ENCODE measurements at regions not wholly inside any gene's neighbourhood (a gene's known extent, or its start where the extent isn't known, plus 50 kb on each side); places are given as distances from the start of the nearest gene placed in this dataset.
"Not testable (repeated sequence)": the region's sequence is repeated elsewhere in the genome, so short reads cannot be mapped to it uniquely, and the experiment has no call there.

DNA sequence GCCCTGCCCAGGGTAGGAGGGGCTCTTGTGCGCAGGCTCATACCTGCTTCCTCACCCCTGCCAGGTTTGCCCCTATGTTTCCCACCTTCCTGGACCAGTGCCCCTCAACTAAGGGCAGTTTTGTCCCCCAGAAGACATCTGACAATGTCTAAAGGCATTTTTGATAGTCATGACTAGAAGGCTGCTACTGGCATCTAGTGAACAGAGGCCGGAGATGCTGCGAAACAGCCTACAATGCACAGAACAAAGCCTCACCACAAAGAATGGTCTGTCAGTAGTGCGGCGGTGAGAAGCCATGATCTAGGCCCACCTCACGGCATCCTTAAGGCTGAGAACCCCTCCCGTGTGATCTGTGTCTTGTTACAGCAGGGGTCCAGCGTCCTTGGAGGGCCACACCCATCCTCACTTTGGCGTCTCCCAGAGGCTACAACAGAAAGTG is 96.0 kb downstream of the TMEM17 start:
- DNase-seq, result no peak

DNA sequence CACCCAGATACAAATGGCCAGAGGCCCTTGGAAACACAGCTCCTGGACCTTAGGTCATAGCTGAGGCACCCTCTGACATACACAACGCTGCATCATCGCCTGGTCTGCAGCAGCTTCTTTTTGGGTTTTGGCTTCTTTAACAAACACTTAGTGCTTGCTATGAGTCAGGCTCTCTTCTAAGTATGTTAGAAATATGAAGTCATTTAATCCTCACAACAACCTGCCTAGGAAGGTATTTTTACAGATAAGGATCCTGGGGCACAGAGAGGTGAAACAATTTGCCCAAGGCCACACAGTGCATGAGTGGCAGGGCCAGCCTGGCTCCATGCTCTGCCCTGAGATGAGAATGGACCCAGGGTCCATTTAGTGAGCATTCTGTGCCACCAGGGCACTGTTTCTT is 96.6 kb downstream of the TMEM17 start:
- DNase-seq, result no peak

DNA sequence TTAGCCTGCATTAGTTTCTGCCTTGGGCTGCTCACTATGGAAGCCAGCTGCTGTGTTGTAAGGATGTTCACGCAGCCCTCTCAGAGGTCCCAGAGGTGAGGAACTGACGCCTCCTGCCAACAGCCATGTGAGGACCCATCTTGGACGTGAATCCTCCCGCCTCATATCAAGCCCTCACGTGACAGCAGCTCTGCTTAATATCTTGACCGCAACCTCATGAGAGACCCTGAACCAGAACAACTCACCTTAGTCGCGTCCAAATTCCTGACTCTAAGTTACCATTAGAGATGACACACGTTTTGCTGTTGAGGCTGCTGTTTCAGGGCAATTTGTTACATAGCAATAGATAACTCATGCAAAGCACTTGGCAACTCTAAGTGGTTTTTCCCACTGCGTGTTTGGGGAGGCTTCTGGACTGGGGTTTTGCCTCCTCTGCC is 97.7 kb downstream of the TMEM17 start:
- no peak for DNase-seq

DNA sequence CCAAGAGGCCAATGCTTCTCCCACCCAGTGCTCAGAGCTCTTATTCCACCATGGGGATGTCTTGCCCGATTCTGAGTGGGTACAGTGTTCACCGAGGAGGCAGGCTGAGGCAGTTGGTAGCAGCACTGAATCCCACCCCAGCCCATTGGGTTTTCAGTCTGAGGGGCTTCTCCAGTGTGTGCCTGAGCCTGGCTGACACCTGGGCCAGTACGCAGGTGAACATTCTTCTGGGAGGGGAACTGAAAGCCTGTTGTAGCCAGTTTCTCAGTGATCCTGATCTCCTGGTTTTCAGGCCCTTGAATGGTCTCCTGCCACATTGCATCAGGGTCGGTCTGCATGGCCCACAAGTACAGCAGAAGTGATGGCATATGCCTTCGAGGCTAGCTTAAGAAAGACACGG is 98.2 kb downstream of the TMEM17 start:
- DNase-seq, result no peak

DNA sequence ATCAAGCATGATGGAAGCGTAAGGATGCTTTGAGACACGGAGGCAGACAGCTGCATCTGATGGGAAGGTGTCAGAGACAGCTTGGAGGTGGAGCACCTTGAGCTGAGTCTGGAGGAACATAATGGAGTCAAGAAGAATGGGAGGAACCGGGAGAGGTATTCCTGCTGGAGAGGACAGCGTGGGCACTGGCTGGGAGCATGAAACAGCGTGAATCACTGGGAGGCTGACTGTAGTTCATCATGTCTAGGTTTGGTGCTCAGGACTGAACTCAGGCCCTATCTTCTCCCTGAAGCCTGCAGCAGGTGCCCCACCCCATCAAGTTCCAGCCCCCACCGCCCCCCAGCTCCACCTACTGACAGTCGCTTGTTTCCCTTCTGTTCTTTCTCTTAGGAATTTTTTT is 98.6 kb downstream of the TMEM17 start:
- no peak for DNase-seq

DNA sequence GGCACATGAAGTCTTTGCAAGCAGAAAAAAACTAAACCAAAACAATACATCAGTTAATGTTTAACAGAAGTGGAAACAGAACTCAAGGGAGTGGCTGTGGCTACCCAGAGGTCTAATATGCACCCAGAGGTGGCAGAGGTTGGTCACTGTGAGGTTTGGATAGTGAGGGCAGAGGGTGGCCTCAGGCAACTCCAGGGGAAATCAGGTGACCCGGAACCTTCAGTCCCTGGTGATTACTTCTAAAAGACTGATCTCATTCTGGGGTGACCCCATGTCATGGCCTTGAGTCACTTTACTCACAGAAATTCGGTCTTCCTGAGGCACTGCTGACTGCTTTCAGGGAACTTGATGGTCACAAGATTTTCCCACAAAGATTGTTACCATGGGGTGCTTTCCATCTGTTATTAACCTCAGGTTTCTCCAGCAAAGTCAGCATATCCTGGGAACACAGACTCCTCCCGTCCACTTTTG is 99.4 kb downstream of the TMEM17 start:
- DNase-seq, result no peak

DNA sequence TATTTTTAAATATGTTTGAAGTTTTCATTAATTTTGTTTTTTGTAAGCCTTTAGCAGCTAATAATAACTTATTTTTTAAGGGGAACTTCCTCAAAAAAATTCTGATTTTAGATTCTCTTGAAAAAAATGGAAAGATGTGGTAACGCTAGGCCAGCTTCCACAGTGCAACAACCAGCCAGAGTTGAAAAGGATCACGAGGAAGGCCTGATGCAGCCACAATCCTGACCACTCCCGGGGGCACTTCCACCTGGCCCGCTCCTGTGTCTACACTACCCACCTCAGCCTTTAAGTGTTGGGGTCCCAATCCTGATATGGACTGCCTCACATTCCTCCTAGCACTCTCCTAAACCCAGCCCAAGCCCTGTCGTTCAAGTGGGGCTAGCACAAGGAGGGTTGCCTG is 101.1 kb downstream of the TMEM17 start:
- no peak for DNase-seq

DNA sequence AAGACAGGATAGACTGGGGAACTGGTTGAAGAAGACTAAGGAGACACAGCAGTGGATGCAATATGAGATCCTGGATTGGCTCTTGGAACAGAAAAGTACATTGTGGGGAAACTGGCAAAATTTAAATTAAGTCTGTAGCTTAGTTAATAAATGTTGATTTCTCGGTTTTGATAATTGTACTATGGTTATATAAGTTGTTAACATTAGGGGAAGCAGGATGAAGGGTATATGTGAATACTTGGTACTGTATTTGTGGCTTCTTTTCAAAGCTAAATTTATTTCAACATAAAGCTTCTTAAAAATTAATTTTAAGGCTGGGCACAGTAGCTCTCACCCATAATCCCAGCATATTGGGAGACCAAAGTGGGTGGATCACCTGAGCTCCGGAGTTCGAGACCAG is 103.8 kb downstream of the TMEM17 start:
- no peak for DNase-seq

DNA sequence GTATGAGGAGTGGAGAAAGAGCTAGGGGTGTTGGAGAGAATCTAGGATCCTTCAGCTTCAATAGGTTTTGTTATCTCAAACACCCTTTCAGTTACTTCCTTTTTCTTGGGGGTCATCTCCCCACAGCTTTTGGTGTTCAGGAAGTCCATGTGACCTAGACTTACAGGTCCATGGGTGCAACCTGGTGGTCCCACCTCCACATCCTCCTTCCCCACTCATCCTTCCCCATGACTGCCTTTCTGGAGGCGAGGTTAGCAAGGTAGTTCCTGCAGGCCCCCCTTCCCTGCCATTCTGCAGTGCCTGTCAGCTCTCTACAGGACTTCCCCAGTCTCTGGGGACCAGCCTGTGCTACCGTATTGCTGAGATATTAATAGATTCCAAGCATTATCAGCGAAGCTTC is 107.6 kb downstream of the TMEM17 start:
- no peak for DNase-seq

DNA sequence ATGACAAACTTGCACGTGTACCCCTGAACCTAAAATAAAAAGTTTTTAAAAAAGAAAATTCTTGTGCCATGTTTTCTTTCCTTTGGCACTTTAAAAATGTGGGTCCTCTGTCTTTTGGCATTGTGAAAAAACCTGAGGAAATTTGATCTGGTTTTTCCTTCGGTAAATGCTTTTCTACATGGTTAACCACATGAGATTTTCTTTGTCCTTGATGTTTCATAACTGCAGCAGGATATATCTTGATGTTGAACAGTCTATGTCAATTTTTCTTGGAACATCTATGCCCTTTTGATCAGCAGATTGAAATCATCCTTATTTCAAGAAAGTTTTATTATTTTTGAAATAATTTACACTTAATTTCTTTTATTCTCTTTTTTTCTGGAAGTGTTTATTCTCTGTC is 109.1 kb downstream of the TMEM17 start:
- no peak for DNase-seq

DNA sequence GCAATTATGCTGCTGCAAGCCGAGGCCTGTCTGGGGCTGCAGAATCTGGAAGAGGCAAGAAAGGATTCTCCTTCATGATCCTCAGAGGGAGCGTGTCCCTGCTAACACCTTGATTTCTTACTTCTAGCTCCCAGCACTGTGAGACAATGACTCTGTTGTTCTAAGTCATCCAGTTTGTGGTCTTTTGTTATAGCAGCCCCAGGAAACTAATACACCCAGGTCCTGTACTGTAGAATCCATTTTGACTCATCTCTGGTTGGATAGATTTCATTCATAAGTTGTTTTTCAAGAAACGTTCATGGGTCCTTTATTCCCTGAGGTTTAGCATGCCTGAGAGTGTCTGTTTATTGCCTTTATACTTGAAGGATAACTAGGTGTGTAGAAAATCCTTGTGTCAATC is 112.7 kb downstream of the TMEM17 start:
- DNase-seq, result no peak

DNA sequence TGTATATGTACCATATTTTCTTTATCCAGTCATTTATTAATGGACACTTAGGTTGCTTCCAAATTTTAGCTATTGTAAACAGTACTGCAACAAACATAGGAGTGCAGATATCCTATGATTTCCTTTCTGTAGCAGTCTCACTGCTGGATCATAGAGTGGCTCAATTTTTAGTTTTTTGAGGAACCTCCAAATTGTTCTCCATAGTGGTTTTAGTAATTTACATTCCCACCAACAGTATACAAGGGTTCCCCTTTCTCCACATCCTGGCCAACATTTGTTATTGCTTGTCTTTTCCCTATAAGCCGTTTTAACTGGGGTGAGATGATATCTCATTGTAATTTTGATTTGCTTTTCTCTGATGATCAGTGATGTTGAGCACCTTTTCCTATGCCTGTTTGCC is 114.3 kb downstream of the TMEM17 start:
- DNase-seq, result no peak

DNA sequence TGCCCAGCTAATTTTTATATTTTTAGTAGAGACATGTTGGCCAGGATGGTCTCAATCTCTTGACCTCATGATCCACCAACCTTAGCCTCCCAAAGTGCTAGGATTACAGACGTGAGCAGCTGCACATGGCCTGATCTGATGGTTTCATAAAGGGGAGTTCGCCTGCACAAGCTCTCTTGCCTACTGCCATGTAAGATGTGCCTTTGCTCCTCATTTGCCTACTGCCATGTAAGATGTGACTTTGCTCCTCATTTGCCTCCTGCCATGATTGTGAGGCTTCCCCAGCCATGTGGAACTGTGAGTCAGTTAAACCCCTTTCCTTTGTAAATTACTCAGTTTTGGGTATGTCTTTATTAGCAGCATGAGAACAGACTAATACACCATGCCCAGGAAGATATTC is 119.6 kb downstream of the TMEM17 start:
- DNase-seq, result not testable (repeated sequence)

DNA sequence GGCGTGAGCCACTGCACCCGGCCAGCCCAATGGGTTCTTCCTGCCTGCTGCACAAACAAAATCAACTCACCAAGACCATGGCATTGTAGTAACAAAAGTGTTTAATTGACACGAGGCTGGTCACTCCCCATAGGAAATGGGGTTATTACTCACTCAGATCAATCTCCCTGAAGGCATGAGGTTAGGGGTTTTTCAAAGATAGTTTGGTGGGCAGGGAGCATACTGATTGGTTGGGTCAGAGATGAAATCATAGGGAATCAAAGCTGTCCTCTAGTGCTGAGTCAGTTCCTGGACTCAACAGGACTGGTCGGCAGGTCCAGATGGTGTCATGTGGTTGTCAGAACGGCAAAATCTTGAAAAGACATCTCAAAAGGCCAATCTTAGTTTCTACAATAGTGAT is 122.1 kb downstream of the TMEM17 start:
- DNase-seq, result no peak

DNA sequence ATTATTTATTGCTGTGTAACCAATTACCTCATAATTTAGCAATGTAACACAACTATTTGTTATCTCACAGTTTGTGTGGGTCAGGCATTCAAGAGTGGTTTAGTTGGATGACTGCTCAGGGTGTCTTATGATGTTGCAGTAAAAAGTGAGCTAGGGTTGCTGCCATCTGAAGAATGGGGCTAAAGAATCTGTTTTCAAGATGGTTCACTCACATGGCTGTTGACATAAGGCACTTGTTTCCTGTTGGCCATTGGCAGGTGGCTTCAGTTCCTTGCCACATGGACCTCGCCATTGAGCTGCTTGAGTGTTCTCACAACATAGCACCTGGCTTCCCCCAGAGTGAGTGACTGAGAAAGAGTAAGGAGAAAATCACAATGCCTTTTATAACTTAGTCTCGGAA is 123.2 kb downstream of the TMEM17 start:
- peak; percentile 47 for DNase-seq

DNA sequence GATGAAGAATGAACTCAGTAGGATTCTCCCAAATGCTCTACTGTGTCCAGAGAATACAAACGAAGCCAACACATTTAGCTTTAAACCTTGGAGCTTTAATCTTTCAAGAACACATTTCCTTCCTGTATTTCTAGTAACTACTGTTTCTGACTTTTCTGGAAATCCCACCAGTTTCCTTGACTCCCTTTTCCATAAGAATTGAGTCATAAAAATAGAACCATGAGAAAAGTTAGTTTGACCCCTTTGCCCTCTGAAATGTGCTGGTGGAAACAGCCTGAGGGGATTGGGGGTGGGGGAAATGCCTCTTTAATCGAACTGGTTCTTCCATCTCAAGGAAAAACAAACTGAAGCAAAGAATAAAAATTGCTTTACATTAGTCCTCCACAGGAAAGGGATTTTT is 123.9 kb downstream of the TMEM17 start:
- no peak for DNase-seq

DNA sequence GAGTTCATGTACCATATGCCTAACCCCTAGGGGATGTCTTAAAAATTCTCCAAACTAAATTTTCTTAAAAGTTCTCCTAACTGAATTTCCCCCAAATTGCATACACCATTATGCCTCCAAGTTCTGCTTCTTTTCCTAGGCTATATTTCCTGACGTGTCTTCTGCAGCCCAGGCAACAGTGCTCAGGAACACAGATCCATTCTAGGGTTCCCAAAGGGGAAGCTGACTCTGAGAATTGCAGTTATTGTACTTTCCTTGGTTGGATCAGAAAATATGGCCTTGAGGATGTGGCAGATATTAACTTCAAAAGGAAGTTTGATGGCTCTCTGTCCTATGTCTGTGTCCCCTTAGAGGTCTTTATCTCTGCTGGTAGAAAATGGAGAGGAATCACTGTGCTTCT is 124.3 kb downstream of the TMEM17 start:
- no peak for DNase-seq

DNA sequence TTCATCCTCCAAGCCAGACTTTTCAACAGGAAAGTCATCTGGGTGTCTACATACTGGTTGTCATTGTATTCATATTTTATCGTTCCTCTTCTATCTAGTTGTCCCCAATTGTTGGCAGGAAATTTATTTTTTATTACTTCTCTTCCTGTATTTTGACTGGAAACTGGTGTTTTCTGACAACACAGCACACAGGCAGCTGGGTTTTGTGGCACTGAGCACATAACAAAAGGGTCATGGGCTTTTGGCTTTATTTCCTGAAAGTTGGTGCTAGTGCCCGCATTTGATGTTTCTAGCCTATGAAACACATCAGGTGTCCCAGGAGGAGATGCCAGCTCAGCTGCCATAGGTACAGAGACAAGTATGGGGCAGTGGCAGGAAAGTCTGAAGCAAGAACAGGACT is 126.4 kb downstream of the TMEM17 start:
- DNase-seq, result no peak

DNA sequence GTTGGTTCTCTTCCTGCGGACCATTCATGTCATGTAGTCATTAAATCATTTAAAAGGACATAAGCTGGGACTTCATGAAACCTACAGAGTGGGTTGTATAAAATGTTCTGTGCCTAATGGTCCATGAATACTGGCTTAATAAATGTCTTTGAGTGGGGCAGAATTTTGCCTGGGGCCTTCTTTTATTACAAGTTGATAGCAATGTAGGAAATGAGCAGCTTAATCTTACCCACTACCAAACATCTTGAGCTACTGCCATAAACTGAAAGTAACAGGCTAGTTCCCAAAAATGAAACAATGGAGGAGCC is 130.9 kb downstream of the TMEM17 start:
- no peak for DNase-seq

DNA sequence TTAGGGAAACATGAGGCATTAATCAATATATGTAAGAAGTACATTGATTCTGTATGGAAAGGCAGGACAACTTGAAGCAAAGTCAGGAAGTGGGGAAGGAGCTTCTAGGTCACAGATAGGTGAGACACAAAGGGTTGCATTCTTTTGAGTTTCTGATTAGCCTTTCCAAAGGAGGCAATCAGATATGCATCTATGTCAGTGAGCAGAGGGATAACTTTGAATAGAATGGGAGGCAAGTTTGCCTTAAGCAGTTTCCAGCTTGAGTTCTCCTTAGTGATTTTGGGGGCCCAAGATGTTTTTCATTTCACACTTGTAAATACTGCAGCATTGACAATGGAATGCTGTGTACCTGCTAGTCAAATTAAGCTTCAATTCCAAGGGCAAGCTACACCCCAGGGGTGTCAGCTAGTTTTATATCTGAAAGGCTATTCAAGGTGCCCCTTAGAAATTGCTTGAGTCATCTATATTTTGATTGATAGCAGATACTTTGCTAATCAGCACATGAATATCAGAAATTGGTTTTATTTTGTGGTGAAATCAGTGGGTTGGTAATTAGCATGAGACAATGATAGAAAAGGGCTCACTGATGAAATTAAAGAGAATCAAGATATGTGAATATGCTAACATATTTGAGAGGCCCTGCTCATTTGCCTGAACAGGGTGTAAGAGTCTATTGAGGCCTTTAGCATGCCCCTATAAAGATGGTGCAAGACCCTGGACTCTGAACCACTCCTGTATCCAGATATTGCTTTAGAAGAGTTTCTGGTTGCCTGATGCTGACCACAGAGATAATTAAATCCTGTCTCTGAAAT is 131.5 kb downstream of the TMEM17 start:
- DNase-seq, result no peak

DNA sequence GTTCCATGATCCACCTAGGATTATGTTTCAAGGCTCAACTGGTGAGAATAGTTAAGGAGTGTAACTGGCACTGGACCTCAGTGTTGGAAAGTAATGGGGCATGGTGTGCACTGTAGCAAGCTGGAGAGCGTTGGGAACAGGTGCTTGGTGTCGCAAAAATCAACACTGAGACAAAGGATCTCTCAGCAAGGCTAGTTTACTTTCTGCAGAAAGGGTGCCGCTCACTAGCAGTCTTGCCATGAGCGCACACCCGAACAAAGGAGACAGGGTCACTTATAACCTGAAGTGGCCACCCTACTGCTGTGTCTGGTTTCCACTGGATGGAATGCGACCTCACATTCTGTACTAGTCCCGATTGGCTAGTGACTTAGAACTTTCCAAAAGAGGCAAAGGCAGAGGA is 133.2 kb downstream of the TMEM17 start:
- DNase-seq, result no peak

DNA sequence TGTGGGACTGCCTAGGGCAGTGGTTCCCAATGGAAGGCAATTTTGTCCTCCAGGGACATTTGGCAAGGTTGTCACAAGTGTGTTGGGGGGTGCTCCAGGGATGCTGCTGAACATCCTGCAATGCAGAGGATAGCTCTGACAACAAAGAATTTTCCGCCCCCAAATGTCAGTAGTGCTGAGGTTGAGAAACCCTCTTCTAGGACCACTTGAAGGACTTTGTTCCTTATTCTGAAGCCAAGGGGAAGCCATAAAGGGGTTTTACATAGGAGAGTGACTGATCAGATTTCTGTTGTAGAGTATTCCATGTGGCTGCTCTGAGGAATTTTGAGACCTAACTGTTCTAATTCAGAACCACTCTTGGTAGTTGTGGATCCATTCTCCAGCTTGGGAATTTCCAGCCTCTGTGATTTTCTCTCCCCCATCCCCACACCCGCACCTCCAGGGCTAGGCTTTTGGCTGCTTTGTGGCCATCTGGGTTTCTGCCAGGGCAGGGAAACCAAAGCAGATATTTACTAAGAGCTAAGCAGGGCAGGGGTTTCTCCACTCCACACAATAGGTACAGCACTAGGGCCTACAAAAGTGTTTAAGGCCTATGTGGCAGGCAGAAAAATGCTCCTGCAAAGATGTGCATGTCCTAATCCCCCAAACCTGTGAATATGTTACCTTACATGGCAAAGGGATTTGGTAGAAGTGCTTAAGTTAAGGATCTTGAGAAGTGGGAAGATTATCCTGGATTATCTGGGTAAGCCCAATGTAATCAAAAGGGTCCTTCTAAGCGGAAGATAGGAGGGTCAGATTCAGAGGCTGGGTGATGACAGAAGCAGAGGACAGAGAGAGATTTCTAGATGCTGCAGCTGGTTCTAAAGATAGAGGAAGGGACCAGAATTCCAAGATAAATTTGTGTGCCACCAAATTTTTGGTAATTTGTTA is 135.4 kb downstream of the TMEM17 start:
- no peak for DNase-seq

DNA sequence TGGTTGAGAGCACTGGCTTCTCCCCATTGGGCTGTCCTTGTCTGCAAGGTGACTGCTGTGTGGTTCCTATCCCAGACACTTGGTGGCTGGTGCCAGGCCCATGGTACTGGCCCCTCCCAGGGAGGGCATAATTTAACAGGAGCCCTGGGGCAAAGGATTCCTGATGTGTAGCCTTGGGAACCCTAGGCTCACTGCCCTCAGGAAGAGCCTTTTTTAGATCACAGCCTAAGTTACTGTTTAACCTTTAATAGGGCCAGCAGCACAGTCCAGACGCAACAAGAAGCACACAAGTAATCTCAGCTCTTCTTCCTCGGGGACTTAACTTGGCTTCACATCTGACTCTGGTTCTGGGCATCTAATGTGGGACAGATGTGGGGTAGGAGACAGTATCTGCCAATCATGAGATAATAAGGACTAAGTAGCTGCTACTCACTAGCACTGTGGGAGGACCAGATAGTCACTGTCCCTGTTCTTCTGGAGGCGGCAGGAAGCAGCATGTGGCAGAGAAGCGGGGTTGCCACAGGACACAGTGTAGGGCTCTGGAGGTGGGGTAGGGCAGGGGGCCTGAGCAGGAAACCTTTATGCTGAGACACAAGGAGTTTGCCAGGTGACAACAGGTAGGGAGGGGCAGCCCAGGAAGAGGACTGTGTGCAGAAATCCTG is 136.3 kb downstream of the TMEM17 start:
- no peak for DNase-seq
